HL-60 (cell line): ENCODE measurements at regions not wholly inside any gene's neighbourhood (a gene's known extent, or its start where the extent isn't known, plus 50 kb on each side); places are given as distances from the start of the nearest gene placed in this dataset.

ENCODE experiments used
- DNase-seq, 2 experiments: peaks; one replicate each; pipeline ENCODE4 v3.0.0-alpha.2; 2010 to 2020; ENCODE audit warnings: low read depth in 1 of 2, low spot score in 1 of 2
- H3K27ac ChIP-seq: fragments of 250-450 bp; sonication (Bioruptor Pico); replicated peaks from 2 replicates; pipeline ENCODE4 v1.5.1; 2020; ENCODE audit warnings: mild to moderate bottlenecking, moderate library complexity
- H3K27me3 ChIP-seq: fragments of 250-450 bp; sonication (Bioruptor Pico); 2 replicates; pipeline ENCODE4 v1.5.1; 2021; ENCODE audit warnings: mild to moderate bottlenecking, moderate library complexity; ENCODE audit not compliant: insufficient read depth, poor library complexity, severe bottlenecking
- H3K4me3 ChIP-seq: replicated peaks from 2 replicates; pipeline ENCODE4 v1.5.1; 2011; ENCODE audit warnings: mild to moderate bottlenecking, control low read depth, low read length; ENCODE audit not compliant: insufficient read depth
- GABPA ChIP-seq: IDR thresholded peaks from 2 replicates; pipeline ENCODE4 v1.6.1; 2012; ENCODE audit warnings: low read depth
- POLR2AphosphoS5 ChIP-seq: IDR thresholded peaks from 2 replicates; pipeline ENCODE4 v1.6.1; 2012; ENCODE audit warnings: low read depth
- REST ChIP-seq: IDR thresholded peaks from 2 replicates; pipeline ENCODE4 v1.6.1; 2012; ENCODE audit warnings: low read depth; ENCODE audit not compliant: insufficient replicate concordance
- SPI1 ChIP-seq: IDR thresholded peaks from 2 replicates; pipeline ENCODE4 v1.6.1; 2012; ENCODE audit warnings: low read depth, mild to moderate bottlenecking, borderline replicate concordance
- TF ChIP-seq, protein P1 (sequence below): IDR thresholded peaks from one replicate; pipeline ENCODE4 v1.5.1; 2011; ENCODE audit warnings: low read length, control low read depth, inconsistent platforms; ENCODE audit not compliant: insufficient read depth

DNA sequence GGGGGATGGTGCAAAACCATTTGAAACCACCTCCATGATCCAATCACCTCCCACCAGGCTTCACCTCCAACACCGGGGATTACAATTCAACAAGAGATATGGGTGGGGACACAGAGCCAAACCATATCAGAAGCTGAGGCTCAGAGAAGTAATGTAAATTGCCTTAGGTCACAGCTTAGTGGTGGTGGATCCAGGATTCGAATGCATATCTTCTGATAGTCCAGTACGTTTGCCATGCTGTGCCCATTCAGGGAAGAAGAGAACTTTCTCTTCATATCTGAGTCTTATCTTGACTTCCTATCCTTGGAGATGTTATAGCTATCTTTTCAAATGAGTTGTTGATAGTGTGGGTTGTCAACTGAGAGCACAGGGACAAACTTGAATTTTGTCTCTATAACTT lies 325.5 kb downstream of the ZIC3 start:
- no peaks in the 10 kb centered on the region for H3K27me3 ChIP-seq
- DNase-seq, result no peak
- no peak overlapping the region for H3K4me3 ChIP-seq
- no peak for TF ChIP-seq REST
- TF ChIP-seq GABPA, result no peak
- TF ChIP-seq, protein P1, sequence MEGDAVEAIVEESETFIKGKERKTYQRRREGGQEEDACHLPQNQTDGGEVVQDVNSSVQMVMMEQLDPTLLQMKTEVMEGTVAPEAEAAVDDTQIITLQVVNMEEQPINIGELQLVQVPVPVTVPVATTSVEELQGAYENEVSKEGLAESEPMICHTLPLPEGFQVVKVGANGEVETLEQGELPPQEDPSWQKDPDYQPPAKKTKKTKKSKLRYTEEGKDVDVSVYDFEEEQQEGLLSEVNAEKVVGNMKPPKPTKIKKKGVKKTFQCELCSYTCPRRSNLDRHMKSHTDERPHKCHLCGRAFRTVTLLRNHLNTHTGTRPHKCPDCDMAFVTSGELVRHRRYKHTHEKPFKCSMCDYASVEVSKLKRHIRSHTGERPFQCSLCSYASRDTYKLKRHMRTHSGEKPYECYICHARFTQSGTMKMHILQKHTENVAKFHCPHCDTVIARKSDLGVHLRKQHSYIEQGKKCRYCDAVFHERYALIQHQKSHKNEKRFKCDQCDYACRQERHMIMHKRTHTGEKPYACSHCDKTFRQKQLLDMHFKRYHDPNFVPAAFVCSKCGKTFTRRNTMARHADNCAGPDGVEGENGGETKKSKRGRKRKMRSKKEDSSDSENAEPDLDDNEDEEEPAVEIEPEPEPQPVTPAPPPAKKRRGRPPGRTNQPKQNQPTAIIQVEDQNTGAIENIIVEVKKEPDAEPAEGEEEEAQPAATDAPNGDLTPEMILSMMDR, result no peak
- TF ChIP-seq POLR2AphosphoS5, result no peak
- TF ChIP-seq SPI1, result no peak
- no peak overlapping the region for H3K27ac ChIP-seq

DNA sequence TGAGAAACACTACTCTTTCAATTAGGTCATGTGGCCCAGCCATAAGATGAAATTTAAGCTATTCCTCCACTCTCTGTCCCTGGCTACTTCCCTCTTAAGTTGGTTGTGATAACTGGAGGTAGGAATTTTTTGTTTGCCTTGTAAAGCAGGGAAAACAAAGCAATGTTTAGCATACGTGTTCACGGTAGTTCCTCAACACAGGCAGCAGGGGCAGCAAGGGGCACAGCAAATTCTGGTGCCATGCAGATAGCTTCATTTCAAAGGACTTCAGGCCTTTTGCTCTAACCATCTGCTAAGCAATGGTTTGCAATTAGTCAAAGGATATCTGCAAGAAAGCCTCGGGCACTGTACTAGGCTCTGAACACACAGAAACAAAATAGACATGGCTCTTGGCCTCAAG lies 330.2 kb downstream of the ZIC3 start:
- H3K27ac ChIP-seq, result no peak overlapping the region
- no peak for DNase-seq
- no peaks in the 10 kb centered on the region for H3K27me3 ChIP-seq
- TF ChIP-seq, protein P1, result no peak
- TF ChIP-seq SPI1 (no peak), GABPA (no peak), REST (no peak), POLR2AphosphoS5 (no peak)
- H3K4me3 ChIP-seq, result no peak overlapping the region

- no peak overlapping the region for H3K4me3 ChIP-seq
- no peak for TF ChIP-seq SPI1
- TF ChIP-seq, protein P1, result no peak
- no peak for TF ChIP-seq GABPA
- no peak for TF ChIP-seq REST
- H3K27ac ChIP-seq, result no peak overlapping the region
- no peak for DNase-seq
- no peaks in the 10 kb centered on the region for H3K27me3 ChIP-seq
Measured at GRCh38 chrX:137915466-137915865, 349.5 kb downstream of the ZIC3 start.
